Endothelial cell (in vitro differentiated cells): ENCODE measurements at regions not wholly inside any gene's neighbourhood (a gene's known extent, or its start where the extent isn't known, plus 50 kb on each side); places are given as distances from the start of the nearest gene placed in this dataset.

Experiments
- DNase-seq: peaks from one replicate; pipeline ENCODE4 v3.0.0; 2021; ENCODE audit warnings: low spot score
- H3K27ac Mint-ChIP-seq: one replicate; pipeline ENCODE4 v1.8.0; 2021; ENCODE audit warnings: mixed read lengths, inconsistent platforms; ENCODE audit not compliant: unreplicated experiment
- H3K27me3 Mint-ChIP-seq: one replicate; pipeline ENCODE4 v1.8.0; 2021; ENCODE audit warnings: mild to moderate bottlenecking, moderate library complexity, mixed read lengths, inconsistent platforms; ENCODE audit not compliant: unreplicated experiment
- H3K36me3 Mint-ChIP-seq: one replicate; pipeline ENCODE4 v1.8.0; 2021; ENCODE audit warnings: mild to moderate bottlenecking, low read depth, mixed read lengths, inconsistent platforms; ENCODE audit not compliant: unreplicated experiment
- H3K4me1 Mint-ChIP-seq: one replicate; pipeline ENCODE4 v1.8.0; 2021; ENCODE audit warnings: mild to moderate bottlenecking, mixed read lengths, inconsistent platforms; ENCODE audit not compliant: unreplicated experiment
- H3K4me3 Mint-ChIP-seq: one replicate; pipeline ENCODE4 v1.8.0; 2021; ENCODE audit warnings: mild to moderate bottlenecking, mixed read lengths, inconsistent platforms; ENCODE audit not compliant: unreplicated experiment
- H3K9me3 Mint-ChIP-seq: one replicate; pipeline ENCODE4 v1.8.0; 2021; ENCODE audit warnings: mixed read lengths, inconsistent platforms; ENCODE audit not compliant: unreplicated experiment
- TF ChIP-seq, protein P1 (sequence below): fragments of 200-600 bp; sonication (generic); IDR thresholded peaks from one replicate; pipeline ENCODE4 v1.5.0; 2021; ENCODE audit warnings: antibody characterized with exemption; ENCODE audit not compliant: unreplicated experiment

- Mint-ChIP-seq H3K9me3 (no peaks in the 10 kb centered on the region), H3K4me1 (peaks cover 8% of the 10 kb centered on the region), H3K27me3 (peaks cover 2% of the 10 kb centered on the region), H3K4me3 (no peak overlapping the region), H3K36me3 (no peaks in the 10 kb centered on the region), H3K27ac (no peak overlapping the region)
- TF ChIP-seq, protein P1, sequence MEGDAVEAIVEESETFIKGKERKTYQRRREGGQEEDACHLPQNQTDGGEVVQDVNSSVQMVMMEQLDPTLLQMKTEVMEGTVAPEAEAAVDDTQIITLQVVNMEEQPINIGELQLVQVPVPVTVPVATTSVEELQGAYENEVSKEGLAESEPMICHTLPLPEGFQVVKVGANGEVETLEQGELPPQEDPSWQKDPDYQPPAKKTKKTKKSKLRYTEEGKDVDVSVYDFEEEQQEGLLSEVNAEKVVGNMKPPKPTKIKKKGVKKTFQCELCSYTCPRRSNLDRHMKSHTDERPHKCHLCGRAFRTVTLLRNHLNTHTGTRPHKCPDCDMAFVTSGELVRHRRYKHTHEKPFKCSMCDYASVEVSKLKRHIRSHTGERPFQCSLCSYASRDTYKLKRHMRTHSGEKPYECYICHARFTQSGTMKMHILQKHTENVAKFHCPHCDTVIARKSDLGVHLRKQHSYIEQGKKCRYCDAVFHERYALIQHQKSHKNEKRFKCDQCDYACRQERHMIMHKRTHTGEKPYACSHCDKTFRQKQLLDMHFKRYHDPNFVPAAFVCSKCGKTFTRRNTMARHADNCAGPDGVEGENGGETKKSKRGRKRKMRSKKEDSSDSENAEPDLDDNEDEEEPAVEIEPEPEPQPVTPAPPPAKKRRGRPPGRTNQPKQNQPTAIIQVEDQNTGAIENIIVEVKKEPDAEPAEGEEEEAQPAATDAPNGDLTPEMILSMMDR = no peak
- no peak for DNase-seq
Measured at GRCh38 chr22:27677905-27678458, 123.6 kb downstream of the MN1 start.

- Mint-ChIP-seq H3K9me3 (no peaks in the 10 kb centered on the region), H3K4me3 (no peak overlapping the region), H3K27me3 (no peaks in the 10 kb centered on the region), H3K4me1 (peaks cover 11% of the 10 kb centered on the region), H3K36me3 (no peaks in the 10 kb centered on the region), H3K27ac (no peak overlapping the region)
- no peak for DNase-seq
- TF ChIP-seq, protein P1 = no peak
Measured at GRCh38 chr22:27679176-27679575, 122.4 kb downstream of the MN1 start.

- H3K4me3 Mint-ChIP-seq = no peak overlapping the region
- no peaks in the 10 kb centered on the region for H3K9me3 Mint-ChIP-seq
- DNase-seq = no peak
- H3K27ac Mint-ChIP-seq = no peak overlapping the region
- TF ChIP-seq, protein P1 = no peak
- H3K36me3 Mint-ChIP-seq = no peaks in the 10 kb centered on the region
- H3K27me3 Mint-ChIP-seq = no peaks in the 10 kb centered on the region
- peaks cover 15% of the 10 kb centered on the region for H3K4me1 Mint-ChIP-seq
Measured at GRCh38 chr22:27679693-27680488, 121.7 kb downstream of the MN1 start.

GRCh38 chr22:27680636-27681035, 120.9 kb downstream of the MN1 start:
- no peak overlapping the region for H3K4me3 Mint-ChIP-seq
- H3K27me3 Mint-ChIP-seq = no peaks in the 10 kb centered on the region
- no peaks in the 10 kb centered on the region for H3K9me3 Mint-ChIP-seq
- TF ChIP-seq, protein P1 = no peak
- DNase-seq = no peak
- no peaks in the 10 kb centered on the region for H3K36me3 Mint-ChIP-seq
- H3K4me1 Mint-ChIP-seq = peaks cover 18% of the 10 kb centered on the region
- no peak overlapping the region for H3K27ac Mint-ChIP-seq

- H3K27ac Mint-ChIP-seq = no peak overlapping the region
- no peaks in the 10 kb centered on the region for H3K36me3 Mint-ChIP-seq
- H3K4me1 Mint-ChIP-seq = peaks cover 18% of the 10 kb centered on the region
- TF ChIP-seq, protein P1 = no peak
- no peaks in the 10 kb centered on the region for H3K27me3 Mint-ChIP-seq
- no peak overlapping the region for H3K4me3 Mint-ChIP-seq
- no peak for DNase-seq
- no peaks in the 10 kb centered on the region for H3K9me3 Mint-ChIP-seq
Measured at GRCh38 chr22:27681037-27681436, 120.5 kb downstream of the MN1 start.
